Left forelimb (tissue), 1 donor: ENCODE measurements at regions not wholly inside any gene's neighbourhood (a gene's known extent, or its start where the extent isn't known, plus 50 kb on each side); places are given as distances from the start of the nearest gene placed in this dataset.

ENCODE experiments used
- DNase-seq: peaks from one replicate; pipeline ENCODE4 v3.0.0-alpha.2; 2018; ENCODE audit warnings: low spot score

DNA sequence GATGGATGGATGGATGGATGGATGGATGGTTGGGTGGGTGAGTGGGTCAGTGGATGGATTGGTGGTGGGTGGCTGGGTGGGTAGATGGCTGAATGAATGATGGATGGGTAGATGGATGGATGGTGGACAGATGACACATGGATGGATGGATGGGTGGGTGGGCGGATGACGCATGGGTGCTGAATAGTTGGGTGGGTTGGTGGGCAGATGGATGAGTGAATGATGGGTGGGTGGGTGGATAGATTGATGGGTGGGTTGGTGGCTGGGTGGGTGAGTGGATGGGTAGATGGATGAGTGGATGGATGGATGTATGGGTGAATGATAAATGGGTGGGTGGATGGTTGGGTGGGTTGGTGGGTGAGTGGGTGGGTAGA is 69.9 kb upstream of the NKX1-1 start:
- peak; percentile 17 for DNase-seq

DNA sequence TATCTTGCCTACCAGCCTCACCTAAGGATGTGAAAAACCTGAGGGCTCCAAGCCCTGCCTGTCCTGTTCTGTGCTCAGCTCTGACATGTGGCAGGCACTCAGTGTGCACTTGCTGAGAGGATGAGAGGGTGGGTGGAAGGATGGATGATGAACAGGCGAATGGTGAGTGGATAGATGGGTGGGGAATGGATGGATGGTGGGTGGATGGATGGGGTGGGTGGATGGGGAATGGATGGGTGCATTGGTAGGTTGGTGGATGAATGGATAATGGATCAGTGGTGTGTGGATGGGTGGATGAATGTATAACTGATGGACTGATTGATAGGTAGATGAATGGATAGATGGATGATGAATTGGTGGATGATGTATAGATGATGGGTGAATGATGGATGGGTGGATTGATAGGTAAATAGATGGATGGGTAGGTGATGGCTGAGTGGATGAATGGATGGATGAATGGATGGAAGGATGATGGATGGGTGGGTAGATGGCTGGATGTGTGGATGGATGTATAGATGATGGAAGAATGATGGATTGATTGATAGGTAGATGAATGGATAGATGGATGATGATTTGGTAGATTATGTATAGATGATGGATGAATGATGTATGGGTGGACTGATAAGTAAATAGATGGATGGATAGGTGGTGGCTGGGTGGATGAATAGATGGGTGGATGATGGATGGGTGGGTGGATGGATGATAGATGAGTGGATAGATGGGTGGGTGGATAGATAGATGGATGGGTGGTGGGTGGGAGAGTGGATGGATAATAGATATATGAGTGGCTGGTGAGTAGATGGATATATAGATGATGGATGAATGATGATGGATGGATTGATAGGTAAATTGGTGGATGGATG is 69.3 kb upstream of the NKX1-1 start:
- peak; percentile 36 for DNase-seq

DNA sequence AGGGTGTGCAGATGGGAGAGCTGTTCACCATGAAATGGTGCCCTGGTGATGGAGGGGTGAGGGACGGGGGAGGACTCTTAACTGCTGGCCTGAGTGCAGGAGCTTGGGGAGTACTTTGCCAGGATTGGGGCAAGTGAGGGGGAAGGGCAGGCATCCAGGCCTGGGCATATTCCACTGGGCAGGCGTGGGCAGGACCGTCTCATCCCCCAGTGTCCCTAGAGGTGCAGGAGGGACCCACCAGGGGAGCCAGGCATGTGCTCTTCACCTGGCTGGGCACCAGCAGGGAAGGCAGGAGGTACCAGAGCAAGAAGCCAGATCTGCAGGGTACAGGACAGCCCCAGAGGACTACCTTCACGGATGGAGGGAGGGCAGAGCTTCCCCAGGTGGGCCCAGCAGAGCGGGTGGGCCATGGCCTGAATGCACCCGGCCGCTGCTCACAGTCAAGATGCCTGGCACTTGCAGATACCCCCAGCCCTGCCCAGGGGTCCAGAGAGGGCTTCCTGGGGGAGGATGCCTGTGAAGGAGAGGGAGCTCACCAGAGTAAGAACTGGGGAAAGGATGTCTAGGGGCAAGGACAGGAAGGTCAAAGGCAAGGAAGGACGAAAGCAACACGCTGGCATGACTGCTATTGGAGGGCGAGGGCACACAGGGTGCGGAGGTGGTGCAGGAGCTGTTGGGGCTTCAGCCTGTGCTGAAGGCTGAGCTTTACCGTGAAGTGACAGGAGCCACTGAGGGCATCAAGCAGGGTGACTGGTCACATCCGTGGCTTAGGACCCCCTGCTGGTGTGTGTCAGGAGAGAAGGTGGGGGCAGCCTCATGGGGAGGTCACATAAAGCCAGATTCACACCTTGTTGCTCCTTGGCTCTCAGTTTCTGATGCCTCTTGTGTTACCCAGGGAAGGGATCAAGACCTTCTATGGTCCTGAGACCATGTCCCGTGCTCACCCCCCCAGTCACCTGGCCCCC is 68.2 kb upstream of the NKX1-1 start:
- no peak for DNase-seq

DNA sequence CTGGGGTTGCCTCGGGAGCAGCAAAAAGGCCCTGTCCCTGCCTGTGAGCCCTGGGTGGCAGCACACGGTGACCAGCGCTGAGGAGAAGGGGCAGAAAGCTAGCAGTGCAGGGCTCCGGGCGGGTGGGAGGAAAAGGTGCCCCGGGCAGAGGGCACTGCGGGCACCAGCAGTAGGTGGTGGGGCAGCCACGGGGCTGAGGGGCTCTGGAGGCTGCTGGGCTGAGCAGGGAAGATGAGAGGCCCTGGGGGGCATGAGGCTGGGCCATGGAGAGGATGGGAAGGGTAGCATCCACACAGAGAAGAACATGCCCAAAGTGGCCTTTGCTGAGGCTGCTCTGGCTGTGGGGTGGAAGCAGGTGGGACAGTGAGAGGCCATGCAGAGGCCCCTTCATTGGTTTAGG is 67.5 kb upstream of the NKX1-1 start:
- no peak for DNase-seq

DNA sequence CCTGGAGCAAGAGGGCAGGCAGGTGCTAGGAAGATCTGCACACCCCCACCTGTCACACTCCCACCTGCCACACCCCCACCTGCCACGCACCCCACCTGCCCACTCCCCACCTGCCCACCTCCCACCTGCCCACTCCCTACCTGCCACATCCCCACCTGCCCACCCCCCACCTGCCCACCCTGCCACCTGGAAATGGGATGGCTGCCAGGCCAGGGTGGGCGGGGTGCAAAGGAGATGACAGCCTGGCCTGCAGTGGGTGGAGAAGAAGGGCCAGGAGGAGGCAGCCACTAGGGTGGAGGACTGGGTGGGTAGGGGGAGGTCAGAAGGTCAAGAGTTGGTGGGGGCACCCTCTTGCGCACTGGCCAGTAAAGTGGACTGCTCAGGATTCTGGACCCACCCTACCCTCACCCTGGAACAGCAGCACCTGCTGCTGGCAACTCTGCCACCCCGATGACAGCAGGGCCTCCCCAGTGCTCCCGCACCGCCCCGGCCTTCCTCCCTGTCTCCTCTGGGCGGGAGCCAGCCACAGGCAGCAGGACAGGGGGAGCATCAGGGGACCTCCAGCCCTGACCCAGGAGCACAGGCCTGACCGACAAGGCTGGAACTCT is 66.8 kb upstream of the NKX1-1 start:
- no peak for DNase-seq

DNA sequence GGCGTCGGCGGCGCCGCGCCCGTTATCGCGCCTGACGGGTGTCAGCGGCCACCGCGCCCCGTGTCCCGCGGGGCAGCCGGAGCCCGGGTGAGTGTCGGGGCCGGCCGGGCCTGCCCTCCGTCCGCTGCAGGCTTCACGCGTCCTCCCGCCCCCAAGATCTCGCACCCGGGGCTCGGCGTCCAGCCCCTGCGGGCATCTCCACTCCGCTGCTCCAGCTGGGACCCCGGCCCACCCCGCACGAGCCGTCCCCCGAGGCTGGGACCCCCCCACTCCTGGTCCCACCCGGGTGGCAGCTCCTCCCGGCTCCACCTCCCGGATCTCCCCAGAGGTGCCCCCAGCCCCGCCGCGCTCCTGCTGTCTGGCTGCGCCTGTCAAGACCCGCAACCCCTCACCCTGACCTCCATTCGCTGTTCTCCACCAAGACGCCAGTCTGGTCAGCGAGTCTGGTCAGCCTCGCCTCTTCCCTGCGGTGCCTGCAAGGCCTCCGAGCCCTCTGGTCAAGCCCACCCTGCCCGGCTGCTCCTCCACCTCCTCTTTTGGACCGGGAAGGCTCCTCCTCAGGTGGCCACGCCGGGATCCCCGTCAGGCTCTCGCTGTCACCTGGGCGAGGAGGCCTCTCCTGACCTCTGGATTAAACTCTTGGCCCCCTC is 66.0 kb upstream of the NKX1-1 start:
- no peak for DNase-seq

DNA sequence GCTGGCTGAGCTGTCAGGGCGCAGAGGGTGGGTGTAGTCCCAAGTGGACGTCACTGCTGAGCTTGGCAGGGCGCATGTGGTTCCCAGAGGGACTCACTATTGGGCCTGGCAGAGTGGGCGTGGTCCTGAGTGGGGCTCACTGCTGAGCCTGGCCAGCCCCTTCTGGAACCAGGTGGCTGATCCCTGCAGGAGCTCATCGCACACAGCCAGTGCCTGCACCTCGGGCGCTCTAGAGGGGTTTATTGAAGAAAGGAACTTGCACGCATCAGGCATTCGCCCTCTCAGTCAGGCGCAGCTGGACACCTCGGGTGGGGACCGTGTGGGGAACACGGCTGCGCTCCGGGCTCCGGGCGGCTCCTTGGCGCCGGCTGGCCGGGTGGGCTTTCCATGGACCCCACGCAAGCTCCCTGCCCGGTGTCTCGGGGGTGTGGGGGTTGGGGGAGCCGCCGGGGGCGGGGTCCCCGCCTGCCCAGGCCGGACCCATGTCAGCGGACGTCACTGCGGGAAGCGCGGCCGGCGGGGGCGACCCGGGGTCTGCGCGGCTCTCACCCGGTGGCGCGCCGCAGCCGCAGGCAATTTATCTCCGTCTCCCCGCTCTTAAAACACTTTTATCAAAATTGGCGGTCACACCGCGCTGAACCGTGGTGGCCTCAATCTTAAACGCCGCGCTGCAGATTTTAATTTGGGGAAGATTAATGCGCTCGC is 65.4 kb upstream of the NKX1-1 start:
- DNase-seq, result no peak

DNA sequence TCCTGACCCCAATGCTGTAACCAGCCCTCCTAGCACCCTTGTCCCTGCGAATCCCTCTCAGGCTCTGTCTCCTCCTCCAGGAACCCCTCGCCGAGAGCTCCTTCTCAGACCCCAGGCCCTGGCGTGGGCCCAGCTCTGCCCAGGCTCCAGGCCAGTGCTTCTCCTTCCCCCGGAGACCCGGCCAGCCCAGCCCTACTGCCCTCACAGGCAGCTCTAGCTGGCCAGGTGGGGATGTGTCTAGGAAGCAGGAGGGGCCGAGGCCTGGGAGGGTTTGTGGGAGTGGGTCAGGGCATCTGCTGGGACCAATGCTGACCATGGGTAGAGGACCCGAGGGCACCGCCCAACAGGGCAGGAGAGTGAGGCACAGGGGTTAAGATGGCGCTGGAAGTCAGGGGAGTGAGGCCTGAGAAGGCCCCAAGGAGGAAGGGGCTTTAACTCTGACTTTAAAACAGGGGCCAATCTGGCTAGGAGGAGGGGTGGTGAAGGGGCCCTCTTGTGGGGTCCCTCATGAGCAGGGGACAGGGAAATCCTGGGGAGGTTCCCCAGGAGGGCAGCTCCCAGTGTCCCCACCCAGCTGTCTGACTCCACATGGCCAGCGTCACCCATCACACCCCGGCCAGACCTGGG is 64.7 kb upstream of the NKX1-1 start:
- no peak for DNase-seq

DNA sequence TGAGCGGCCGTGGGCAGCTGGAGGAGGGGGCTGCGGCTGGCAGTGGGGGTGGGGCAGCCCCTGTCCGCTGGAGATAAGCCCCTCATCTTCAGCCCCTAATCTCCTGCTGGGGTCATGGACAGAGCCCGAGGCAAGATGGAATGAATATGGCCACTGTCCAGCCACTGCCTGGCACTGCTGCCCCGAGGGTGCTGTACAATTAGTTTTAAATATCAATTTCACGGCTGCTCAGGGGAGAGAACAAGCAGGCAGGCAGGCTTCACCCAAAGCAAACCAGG is 64.1 kb upstream of the NKX1-1 start:
- no peak for DNase-seq

DNA sequence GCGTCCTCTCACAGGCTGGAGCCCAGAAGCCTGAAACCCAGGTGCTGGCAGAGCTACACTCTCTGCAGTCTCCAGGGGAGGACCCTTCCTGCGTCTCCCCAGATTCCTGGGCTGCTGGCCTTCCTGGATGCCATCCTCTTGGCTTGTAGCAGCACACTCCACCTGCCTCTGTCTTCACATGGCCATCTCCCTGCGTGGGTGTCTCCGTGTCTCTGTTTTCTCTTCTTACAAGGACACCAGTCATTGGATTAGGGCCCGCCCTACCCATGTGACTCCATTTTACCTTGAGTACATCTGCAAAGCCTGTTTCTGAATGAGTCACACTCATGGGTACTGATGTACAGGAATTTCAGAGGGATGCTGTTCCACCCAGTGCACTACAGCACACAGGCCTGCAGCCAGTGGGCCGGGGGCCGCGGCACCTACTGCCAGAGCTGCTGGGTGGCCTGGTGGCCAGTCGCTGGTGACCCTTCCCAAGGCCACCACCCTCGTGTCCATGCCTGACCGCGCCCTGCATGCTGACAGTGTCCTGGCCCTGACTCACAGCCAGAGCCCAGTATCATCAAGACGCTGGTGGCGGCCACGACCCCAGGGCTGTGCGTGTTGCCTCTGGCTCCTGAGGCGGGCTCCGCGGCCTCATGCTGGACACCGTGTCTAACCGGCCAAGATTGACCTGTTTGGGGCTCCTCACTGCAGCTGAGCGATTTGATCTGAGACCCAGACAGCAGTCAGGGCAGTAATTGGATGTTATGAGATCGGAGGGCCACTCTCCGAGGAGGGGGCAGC is 63.6 kb upstream of the NKX1-1 start:
- DNase-seq, result no peak

DNA sequence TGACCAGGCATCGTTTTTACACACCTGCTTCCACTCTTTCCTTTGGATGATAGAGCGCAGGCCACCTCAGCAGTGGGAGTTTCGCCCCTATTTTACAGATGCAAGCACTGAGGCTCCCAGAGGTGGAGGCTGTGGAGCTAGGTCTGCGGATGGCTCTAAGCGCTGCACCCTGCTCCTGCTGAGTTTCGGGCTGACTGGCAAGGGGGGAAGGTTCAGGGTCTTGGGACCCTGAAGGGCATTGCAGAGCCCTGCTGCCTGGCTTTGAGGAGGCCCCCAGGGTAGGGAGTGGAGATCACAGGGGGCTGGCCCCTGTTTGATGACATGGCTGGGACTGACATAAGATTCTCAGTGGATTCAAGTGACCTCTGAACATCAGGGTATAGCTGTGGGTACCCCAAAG is 62.8 kb upstream of the NKX1-1 start:
- no peak for DNase-seq

DNA sequence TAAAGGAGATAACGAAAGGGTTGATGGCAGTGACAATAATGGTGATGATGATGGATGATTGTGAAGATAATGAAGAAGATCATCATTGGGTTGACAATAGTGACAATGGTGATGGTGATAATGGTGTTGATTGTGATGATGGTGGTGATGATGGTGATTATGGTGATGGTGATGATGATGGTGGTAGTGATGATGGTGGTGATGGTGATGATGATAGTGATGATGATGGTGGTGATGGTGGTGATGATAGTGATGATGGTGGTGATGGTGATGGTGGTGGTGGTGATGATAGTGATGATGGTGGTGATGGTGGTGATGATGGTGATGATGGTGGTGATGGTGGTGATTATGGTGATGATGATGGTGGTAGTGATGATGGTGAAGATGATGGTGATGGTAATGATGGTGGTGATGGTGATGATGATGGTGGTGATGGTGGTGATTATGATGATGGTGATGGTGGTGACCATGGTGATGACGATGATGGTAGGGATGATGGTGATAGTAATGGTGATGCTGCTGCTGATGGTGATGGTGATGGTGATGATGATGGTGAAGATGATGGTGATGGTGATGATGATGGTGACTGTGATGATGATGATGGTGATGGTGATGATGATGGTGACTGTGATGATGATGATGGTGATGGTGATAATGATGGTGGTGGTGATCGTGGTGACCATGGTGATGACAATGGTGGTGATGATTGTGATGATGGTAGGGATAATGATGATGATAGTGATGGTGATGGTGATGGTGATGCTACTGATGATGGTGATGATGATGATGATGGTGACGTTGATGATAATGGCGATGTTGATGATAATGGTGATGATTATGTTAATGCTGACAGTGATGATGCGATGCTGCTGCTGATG is 61.6 kb upstream of the NKX1-1 start:
- DNase-seq, result peak; percentile 25

DNA sequence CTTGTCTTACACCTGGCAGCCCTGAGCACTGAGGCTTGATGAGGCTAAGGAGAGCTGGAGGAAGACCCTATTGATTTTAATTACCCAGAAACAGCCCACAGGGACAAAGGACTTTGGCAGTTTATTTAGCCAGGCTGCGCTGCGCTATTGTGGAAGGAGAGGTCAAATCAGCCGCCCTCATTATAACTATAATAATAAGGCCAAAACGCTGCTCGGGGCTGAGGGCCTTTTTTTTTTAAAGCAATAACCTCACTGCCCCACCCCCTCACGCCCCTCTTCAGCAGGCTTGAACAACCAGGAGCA is 60.6 kb upstream of the NKX1-1 start:
- DNase-seq, result no peak

DNA sequence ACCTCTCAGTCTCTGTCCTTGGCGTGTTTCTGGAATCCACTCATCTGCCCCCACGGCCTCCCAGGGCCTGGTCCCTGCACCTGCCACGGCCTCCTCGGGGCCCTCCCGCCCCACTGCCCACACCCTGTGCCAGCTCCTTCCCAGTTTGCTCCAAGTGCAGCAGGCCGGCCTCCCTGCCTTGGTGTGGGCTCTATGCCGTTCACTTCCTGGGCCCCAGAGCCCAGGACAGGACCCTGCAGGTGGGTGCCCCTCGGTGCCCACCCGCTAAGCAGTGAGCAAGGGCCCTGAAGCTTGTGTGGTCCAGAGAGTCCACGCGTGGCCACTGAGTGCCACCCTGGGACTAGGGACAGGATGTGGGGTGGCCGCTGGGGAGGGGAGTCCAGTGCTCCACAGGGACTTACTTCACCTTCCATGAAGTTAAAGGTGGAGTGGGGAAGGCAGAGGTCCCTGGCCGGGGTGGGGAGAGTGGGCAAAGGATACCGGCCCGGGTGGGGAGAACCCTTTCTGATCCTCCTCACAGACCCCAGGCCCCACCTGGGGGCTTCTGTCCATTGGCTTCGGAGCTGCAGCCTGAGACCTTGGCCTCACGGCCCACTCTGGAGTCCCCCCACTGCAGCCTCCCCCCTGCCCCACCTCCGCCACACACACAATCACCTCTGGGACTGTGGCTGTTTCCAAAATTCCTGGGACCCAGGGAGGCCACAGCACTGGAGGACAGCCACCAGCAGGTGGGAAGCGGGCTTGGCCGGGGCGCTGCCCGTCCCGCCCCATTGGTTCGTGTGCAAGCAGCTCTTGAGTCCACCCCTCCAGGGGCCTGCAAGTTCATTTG is 60.0 kb upstream of the NKX1-1 start:
- peak; percentile 49 for DNase-seq

DNA sequence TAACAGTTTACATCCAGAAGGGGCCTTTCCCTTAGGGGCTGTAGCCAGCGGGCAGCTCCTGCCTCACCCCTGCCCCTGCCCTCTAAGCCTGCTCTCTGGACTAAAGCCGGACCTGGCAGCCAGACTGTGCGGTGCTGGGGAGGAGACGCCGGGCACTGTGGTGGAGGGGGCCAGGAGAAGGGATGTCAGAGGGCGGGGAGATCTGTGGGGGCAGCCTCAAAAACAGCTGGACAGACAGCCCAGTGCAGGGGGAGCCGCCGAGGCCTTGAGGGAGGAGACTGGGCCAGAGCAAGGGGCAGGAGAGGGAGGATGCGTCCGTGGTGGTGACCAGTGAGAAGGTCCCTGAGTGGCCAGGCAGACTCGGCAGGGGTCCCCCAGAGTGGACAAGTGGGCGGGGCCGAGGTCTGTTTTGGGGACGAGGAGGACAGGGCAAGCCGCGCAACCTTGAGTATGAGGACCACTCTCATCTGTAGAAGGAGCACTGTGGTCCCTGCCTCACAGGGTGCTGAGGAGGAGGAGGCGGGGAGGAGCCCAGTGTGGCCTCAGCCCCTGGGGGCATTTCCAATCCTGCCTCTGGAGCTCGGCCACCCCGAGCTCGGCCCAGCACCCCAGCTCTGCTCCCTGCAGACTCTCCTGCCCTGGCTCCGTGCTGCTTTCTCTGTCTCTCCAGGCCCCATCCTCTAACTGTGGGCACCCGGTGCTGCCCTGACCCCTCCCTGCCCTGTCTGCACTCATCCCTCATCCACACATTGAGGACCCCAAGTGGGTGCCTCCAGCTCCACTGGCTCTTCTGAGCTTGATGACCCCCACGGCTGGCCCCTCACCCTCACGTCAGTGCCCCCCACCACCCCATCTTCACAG is 59.2 kb upstream of the NKX1-1 start:
- peak; percentile 51 for DNase-seq

DNA sequence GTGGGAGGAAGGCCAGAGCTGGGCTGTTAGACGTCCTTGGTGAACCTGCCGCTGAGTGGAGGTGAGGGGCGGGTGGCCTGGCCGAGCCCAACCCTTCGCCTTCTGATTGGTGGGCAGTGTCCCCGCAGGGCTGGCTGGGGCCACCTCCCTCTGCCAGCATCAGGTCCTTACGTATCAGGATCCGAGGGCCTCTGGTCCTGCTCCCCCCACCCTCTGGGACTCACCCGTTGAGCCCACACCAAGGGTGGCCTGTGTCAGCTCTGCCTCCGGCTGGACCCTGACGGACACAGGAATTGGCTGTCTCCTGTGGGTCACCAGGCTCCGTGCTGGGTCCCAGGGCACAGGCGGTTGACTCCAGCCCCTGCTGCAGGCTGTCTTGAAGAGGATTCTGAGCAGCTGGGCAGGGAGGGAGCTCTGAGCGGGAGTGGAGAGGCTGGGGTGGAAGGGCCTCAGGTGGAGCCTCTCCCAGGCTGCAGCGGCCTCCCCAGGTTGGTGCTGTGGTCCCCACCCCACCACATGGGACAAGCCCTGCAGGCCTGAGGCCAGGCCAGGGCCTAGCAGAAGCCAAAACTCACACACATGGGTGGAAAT is 58.4 kb upstream of the NKX1-1 start:
- DNase-seq, result peak; percentile 64

DNA sequence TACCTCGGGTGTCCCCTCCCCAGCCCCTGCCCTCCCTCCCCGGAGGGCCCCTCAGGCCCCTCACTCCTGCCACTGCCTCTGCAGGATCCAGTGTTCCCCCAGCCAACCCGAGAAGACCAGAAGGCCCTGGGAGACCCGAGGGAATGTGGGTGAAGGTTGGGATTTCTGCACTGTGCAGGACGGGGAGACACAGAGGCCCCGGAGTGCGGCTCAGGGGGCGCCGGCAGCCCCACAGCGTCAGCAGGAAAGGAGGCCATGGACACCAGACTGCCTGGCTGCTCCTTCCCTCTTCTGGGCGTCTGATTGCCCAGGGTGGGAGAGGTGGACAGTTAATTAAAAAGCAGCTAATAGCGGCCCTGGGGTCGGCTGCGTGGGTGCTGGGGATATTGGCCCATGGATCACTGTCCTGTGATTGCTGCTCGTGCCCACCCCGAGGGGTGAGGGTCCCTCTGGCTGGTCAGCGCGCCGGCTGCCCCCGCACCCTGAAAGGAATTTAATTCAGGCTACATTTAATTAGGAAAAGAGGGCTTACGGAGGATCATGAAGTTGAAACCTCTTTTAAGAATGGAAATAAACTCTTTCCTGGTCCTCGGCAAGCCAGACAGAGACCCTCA is 57.8 kb upstream of the NKX1-1 start:
- peak; percentile 36 for DNase-seq
